Fibroblast of skin of back (primary cell): ENCODE measurements at regions not wholly inside any gene's neighbourhood (a gene's known extent, or its start where the extent isn't known, plus 50 kb on each side); places are given as distances from the start of the nearest gene placed in this dataset.

Source experiments
- DNase-seq: peaks from one replicate; pipeline ENCODE4 v3.0.0-alpha.2; 2013

GRCh38 chr17:6323626-6324356, 111.1 kb downstream of the AIPL1 start:
- DNase-seq = no peak

DNA sequence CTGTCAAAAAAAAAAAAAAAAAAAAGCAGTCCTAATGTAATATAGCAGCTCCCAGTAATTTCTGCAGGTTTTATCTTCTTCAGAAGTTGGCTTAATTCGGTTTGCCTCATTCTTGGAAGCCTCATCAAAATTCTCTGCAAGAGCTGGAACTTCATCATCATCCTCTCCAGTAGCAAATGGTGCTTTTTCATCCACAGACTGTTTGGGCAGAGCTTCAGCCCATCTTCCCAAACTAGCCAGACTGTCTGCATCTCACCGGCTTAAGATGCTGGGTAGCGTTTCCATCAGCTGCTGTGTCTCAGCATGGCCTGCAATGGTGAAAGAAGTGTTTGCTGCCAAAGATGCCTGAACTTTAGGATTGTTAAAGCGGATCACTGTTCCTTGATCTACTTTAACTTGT, 112.6 kb downstream of the AIPL1 start:
- no peak for DNase-seq

DNA sequence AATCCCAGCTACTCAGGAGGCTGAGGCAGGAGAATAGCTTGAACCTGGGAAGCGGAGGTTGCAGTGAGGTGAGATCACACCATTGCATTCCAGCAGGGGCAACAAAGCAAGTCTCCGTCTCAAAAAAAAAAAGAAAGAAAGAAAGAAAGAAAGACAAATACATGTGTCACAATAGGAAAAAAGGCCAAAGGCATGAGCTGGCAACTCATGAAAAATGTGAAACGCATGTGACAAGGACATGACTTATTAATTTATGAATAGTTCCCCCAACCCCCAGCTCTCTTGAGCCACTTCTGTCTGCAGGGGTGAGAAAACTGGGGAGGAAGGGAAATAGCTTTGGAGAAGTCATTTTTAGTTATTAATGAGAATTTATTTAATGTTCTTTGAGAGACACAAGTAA, 120.6 kb downstream of the AIPL1 start:
- DNase-seq = no peak

GRCh38 chr17:6313835-6314234, 121.1 kb downstream of the AIPL1 start:
- no peak for DNase-seq

GRCh38 chr17:6306820-6307219, 128.1 kb downstream of the AIPL1 start:
- DNase-seq = no peak

DNA sequence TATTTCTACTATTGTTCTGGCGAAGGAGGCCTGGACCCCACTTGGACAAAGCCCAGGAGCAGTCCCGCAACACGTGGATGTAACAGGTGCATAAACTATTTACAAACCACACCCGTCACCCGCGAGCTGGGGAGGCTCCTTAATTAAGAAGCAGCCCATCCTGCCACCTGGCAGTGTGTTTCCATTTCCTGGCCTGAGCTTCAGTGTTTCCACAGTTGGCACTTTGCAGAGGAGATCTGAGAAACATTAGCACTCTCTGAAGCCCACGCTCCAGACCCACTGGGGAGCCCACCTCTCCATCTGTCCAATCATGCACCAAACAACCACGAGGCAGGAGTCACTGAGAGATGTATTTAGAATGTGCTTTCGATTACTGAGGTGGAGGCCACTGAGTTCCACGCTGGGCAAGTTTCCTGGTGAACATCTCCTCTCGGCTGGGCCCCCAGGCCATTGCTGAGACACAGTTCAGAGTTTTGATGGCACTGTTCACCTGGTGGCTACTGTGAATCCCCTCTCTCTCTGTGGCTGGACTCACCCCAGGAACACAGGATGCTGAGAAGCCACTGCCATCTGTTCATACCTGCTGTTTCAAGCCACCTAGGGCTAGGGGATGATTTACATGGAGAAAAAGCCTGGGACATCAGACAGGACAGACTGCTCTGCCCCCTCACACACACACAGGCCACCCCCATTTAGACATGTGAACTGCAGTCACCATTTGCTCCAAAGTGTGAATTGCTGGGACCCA, 129.1 kb downstream of the AIPL1 start:
- no peak for DNase-seq

GRCh38 chr17:6304894-6305612, 129.9 kb downstream of the AIPL1 start:
- no peak for DNase-seq

DNA sequence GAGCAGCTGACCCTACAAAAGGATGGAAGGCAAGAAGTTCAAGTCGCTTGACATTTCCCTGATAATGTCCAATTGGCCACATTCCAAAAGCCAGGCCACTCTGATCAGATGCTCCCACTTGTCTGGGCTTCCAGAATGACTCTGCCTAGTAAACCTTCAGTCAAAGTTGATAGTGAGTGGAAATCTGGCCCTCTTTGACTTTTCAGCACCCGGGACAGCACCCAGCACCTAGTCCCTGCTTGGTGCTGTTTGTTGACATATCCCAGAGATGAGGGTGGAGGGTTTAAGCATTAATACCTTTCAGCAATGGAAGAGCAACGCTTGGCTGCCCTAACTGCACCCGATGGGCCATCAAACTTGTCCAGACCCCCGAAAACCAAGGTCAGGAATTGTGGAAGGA, 131.3 kb downstream of the AIPL1 start:
- DNase-seq = peak; percentile 10

DNA sequence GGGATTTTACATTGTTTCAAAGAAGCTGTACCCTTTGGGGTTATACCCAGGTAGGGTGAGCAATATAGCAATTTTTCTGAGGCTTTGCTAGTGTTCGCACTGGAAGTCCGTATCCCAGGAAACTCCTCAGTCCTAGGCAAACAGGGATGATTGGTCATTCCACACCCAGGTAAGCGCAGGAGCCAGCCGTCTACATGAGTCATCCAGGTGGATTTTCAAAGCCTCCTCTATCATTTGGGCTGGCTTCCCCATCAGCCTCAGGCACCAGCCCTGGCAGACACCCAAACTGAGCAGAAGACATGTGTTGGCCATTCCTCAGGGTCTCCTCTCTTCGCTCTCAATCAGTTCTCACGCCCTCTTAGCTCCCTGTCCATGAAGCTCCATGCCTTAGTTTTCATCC, 135.6 kb downstream of the AIPL1 start:
- DNase-seq = no peak

- DNase-seq = no peak
These were observed 137.0 kb downstream of the AIPL1 start for GRCh38 chr17:6297960-6298359.

DNA sequence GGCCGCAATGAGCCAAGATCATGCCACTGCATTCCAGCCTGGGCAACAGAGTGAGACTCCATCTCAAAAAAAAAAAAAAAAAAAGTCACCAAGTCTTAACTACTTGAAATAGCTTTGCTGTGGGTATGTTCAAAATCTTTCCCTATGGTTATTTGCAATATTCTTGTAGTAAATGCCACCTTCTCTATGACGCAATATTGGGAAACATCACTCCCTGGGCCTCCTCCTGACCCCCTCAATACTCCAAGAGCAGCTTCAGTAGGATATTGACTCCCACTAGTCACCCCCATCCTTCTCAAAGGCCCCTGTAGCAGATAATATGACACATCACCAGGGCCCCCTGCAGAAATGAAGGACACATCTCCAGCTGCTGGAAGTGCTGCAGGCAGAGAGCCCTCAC, 137.8 kb downstream of the AIPL1 start:
- no peak for DNase-seq

GRCh38 chr17:6290488-6291196, 144.3 kb downstream of the AIPL1 start:
- DNase-seq = no peak

DNA sequence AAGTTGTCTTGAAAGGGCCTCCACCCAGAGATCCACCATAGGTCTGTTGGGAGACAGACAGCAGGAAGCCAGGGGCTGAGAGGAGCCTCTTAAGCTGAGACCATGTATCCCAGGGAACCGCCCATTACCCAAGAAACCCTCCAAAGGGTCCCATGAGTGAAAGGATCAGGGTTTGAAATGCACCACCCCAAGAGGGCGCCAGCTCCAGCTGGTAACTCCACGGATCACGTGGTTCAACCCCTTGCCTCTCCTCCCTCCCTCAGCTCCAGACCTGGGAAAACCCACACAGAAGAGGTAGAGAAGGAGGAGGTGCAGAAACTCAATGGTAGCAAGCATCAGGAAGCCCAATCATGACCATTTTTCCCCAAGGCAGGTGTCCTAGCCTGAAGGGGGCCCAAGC, 148.7 kb downstream of the AIPL1 start:
- no peak for DNase-seq

DNA sequence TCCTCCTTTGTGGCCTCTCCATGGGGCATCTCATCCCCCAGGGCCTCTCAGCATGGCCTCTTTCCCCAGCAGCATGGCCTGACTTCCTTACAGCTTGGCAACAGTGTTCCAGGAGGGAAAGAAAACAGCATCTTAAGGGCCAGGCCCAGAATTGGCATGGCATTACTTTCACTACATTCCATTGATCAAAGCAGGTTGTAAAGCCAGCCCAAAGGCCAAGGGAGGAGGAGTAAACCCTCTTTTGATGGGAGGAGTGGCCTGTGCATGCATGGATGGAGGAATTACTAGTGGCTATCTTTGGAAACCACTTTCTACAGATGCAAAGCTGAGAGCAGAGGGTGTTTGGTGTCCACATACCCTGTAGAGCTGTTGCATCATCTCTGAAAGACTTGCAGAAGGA, 149.4 kb downstream of the AIPL1 start:
- no peak for DNase-seq

GRCh38 chr17:6279659-6280058, 155.3 kb downstream of the AIPL1 start:
- DNase-seq = no peak

GRCh38 chr17:6278376-6278775, 156.5 kb downstream of the AIPL1 start:
- DNase-seq = no peak

GRCh38 chr17:6276711-6277110, 158.2 kb downstream of the AIPL1 start:
- no peak for DNase-seq

GRCh38 chr17:6274310-6274709, 160.6 kb downstream of the AIPL1 start:
- DNase-seq = no peak

DNA sequence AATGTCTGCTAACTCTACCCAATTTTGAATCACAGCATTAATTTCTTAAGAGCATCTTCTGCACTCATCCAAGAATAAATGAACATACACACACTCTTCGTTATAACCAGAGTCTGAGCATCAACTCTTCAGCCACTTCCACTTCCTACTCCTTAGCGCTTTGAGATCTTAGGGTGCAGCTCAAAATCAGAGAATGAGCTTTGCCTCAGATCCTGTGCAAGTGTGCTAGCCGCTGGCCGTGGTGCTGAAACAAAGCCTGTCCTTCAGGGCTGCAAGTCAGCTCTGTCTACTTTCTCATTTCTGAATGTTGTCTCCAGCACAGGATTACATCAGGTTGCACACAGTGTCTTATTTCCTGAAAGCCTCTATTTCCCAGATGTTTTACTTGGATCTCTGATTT, 165.4 kb downstream of the AIPL1 start:
- peak; percentile 12 for DNase-seq

DNA sequence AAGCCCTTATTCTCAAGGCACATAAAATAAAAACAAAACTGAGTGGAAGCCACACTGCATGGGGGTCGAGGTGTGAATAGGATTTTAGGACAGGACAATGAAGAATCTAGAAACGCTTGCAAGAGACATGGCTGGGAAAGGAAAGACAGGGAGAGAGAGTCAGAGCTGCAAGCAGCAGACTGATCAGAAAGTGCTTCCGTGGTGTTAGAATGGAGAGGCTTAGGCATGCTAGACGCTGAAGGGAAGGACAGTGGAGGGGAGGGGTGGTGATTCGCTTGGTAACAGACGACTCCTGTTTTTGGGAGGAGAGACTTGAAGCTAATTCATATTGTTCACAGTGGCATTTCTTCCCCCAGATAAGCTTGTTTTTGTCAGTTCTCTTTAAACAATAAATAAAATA, 173.5 kb downstream of the AIPL1 start:
- no peak for DNase-seq

- no peak for DNase-seq
These were observed 175.0 kb downstream of the AIPL1 start for GRCh38 chr17:6259899-6260298.

DNA sequence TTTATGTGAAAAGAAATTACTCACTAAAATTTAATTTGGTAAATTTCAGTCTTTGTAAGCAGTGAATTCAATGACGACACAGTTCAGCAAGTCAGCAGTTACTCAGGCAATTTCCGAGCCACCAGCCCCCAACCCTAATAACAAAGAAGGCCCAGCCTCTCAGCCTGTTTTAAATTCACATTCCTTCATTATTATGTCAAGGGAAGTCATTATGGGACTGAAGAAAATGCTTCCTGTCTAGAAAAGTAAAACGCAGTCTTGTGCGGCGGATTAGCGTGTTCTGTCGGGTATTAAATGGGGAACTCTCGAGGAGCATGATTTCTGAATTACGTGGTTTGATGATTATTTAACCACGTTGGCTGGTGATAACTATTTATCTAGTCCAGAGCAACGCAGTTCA, 177.6 kb downstream of the AIPL1 start:
- DNase-seq = peak; percentile 19

GRCh38 chr17:6255322-6255721, 179.6 kb downstream of the AIPL1 start:
- DNase-seq = no peak
